Stimulated activated CD4-positive, alpha-beta T cell treated with anti-CD3 and anti-CD28 coated beads, Interleukin-1b, Interleukin-23, amount 100 ng/mL, for 48 hours (primary cell): ENCODE measurements at regions not wholly inside any gene's neighbourhood (a gene's known extent, or its start where the extent isn't known, plus 50 kb on each side); places are given as distances from the start of the nearest gene placed in this dataset.

Source experiments
- DNase-seq: peaks from one replicate; pipeline ENCODE4 v3.0.0-alpha.2; 2020

GRCh38 chr6:97822632-97823031, 539.6 kb upstream of the MMS22L start:
- no peak for DNase-seq

DNA sequence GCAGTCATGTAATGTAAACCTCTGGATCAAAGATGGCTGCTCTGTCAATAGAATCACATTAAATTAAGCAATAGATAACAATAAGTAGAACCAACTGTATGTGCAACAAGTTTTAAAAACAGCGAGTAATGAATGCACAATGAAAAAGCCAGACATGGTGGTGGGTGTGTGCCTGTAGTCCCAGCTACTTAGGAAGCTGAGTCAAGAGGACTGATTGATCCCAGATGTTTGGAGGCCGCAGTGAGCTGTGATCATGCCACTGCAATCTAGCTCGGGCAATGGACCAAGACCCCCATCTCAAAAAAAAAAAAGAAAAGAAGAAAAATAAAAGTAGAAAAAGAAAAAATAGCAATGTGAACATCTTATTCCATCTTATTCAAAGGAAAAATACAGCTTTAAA, 558.7 kb upstream of the MMS22L start:
- DNase-seq: no peak

GRCh38 chr6:97842521-97842920, 559.5 kb upstream of the MMS22L start:
- DNase-seq: no peak

GRCh38 chr6:97849390-97849789, 566.4 kb upstream of the MMS22L start:
- DNase-seq: no peak

- no peak for DNase-seq
Measured at GRCh38 chr6:97850458-97851212, 567.6 kb upstream of the MMS22L start.

GRCh38 chr6:97863697-97864096, 580.7 kb upstream of the MMS22L start:
- DNase-seq: no peak

- no peak for DNase-seq
Measured at GRCh38 chr6:97864366-97864765, 581.4 kb upstream of the MMS22L start.

DNA sequence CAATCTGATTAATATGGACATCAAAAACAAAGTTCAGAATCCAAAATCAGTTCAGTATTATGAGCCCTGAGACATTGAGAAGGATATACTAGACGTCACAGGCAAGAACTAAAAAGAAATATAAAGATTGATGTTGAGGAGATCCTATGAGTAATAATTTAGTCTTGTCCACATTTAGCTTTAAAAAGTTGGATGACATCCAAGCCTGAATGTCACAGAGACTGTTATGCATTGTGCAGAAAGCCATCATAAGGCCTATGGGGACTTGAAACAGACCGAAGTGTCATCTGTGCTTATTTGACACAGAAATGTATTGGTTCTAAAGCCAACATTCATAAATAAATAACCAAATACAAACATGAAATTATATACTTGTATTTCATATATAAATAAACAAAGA, 581.8 kb upstream of the MMS22L start:
- DNase-seq: no peak

GRCh38 chr6:97865612-97866011, 582.6 kb upstream of the MMS22L start:
- no peak for DNase-seq

DNA sequence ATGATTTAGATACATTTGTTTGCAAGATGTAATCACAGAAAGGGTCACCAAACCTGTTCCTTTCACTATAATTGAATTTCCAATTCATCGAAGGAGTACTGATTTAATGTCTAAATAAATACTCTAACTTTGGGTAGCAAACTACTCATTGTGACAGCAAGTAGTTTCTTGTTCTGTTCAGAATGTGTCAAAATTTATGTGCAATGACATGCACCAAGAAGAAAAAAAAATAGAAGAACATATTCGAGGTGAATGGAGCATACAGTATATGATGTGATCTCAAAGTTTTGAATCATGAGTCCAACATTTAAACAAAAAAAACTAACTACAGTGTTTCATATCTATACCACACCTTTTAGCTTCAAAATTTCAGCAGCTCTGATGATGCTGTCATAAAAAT, 583.6 kb upstream of the MMS22L start:
- DNase-seq: no peak

- no peak for DNase-seq
Measured at GRCh38 chr6:97867177-97867576, 584.2 kb upstream of the MMS22L start.

- DNase-seq: no peak
Measured at GRCh38 chr6:97870273-97870672, 587.3 kb upstream of the MMS22L start.

DNA sequence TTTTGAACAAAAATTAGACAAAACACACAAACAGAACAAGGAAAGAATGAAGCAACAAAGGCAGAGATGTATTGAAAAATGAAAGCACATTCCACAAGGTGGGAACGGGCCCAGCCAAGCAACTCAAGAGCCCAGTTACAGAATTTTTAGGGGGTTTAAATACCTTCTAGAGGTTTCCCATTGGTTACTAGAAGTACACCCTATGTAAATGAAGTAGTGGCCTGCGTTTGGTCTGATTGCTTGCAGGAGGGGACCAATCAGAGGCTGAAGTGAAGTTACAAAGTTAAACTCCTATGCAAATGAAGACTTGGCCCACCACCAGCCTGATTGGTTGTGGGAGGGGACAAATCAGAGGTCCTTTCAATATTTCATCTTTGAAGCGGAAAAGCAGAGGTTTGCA, 593.7 kb upstream of the MMS22L start:
- no peak for DNase-seq

DNA sequence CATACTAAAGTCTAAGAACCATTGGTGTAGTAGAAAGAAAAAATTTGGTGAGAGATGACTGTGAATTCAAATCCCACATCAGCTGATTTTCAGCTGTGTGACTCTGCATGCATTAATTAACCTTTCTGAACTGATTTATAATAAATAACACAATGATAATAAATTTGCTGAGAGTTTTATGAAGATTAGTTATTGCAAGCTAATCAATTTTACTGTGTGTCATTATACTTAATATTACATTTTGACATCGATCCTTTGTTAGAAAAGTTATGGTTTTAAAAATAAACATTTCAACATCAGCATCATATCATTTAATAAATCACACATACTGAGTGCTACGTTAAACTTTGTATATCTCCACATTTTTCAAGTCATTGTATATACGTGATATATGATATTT, 599.7 kb upstream of the MMS22L start:
- no peak for DNase-seq

- no peak for DNase-seq
Measured at GRCh38 chr6:97885325-97885724, 602.3 kb upstream of the MMS22L start.

DNA sequence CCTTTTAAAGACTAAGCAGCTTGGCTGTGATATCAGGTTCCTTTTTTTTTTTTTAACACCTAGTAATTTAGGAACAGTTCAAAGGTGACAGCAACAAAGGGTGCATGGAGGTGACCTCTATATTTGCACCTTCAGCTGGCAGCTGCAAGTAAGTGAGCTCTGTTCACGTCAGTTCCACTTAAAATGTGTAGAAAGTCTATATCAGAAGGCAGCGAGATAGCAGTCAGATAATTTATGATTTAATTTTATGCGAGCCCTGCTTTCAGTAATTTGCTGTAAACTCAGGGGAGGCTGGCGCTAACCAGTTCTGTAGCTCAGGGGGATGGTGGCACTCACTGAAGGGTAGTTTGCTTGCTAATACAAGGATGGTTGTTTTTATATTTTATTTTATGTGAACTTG, 602.8 kb upstream of the MMS22L start:
- DNase-seq: no peak

DNA sequence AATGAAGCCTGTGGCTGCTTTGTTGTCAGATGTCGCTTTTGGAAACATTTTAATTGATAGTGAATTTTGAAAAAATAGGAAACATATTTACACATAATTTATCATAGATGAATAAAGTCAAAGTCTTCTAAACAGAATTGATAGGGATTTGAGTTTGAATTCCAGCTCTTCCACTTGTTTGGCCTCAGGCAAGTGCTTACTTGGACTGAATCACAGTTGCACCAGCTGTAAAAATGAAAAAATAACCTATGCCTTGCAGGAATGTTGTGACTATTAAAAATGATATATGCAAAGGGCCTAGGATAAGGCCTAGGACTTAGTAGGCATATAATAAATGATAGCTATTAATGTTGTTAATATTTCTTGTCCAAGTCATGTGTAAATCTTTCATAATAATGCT, 618.5 kb upstream of the MMS22L start:
- DNase-seq: no peak

DNA sequence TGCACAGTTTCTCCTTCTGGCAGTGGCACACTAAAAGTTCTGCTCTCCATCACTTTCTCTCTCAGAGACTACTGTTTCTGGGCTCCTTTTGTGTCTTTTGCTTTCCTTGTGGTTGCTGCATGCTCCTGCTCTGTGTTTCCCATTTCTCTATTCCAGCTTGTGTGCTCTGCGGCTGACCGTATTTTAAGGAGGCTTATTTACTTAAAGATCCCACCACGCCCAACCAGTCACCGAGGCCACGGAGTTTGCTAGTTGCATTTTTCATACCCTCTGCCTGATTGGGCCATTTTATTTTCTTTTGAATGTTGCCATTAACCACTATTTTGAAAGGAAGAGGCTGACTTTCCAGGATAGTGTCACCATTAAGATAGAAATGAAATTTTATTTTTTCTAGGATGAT, 626.4 kb upstream of the MMS22L start:
- DNase-seq: no peak

DNA sequence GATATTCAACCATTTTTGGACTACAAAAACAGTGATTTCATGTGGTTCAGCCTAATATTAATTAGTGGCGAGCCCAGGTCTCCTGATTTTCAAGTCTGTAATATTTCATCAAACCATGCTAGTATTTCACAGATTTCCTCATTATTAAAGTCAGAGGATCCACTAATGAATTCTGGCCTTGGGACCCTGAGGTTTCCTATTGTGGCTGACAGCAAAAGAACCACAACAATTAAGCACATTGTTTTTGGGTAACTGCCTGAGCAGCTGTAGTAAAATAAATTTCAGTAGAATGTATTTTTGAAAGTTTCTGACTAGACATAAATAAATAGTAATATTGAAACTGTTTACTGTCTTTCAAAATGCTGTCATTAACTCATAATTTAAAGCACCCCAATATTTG, 630.7 kb upstream of the MMS22L start:
- DNase-seq: no peak

DNA sequence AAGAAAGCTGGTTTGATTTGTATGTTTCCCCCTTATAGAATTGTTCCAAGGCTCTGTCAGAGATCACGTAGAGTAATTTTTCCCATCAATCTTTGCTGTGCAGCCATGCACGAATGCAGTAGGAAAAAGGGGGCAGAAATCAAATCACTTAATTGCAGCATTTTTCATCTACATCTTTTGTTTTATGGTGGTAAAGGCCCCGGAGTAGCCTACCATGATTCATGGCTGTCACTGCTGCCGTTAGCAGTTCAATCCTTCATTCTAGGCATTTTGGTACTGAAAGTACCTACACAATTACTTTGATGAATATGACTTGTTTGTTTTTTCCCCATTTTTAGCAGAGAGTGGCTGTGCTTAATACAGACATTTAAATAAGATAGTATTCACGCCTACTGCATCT, 631.9 kb upstream of the MMS22L start:
- DNase-seq: no peak

GRCh38 chr6:97915537-97915936, 632.5 kb upstream of the MMS22L start:
- DNase-seq: no peak

DNA sequence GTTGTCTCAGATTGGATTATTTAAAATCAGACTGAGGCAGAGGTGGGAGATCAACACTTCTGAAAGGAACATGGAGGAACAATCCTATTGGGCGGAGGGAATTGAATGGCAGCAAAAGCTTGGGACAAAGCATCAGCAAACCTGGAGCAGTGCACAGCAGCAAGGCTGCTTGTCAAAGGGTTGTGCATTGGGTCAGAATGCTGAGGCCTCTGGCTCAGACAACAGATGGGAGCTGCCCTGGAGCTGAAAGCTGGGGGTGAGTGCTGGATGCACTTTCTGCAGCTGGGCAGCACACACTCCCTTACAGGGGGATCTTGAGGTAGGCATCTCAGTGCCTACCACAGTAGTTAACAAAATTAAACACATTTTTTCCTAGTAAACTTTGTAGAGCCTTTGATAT, 634.4 kb upstream of the MMS22L start:
- DNase-seq: no peak

GRCh38 chr6:97919046-97919445, 636.0 kb upstream of the MMS22L start:
- DNase-seq: no peak

DNA sequence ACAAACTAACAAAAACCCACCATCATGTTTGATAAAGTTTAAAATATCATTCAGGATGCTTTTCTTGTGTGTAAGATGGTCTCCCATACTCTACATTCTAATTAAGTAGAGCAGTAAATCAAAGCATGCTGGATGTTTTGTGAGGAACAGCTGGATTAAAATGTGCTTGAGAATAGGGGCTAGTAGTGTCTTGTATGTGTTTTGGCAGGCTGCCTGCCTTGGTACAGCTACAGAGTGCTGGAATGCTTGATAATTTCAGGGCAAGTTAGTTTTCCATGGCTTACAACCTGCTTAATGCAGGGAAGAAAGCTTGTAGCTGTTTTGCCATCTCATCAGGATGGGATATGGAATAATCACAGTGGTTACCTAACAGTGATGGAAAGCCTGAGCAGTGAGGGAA, 636.6 kb upstream of the MMS22L start:
- DNase-seq: no peak

- DNase-seq: no peak
Measured at GRCh38 chr6:97923249-97923648, 640.2 kb upstream of the MMS22L start.

DNA sequence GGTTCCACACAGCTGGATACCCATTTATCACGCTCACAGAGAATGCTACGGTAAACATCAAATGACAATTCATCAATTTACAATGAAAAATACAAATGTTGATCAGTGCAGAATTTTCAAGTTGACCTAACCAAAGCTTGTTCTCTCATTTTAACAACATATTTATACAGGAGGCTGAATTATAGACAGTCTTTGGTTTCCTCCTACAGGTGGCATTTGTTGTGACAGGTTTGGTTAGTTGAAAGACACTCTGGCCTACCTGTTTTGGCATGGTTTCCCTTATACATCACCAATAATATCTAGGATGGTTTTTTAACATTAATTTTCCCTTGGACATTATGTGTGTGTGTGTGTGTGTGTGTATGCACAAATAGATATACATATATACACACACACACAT, 642.5 kb upstream of the MMS22L start:
- DNase-seq: no peak
